GM23338 (cell line): ENCODE measurements at regions not wholly inside any gene's neighbourhood (a gene's known extent, or its start where the extent isn't known, plus 50 kb on each side); places are given as distances from the start of the nearest gene placed in this dataset.

Source experiments
- CREB1 ChIP-seq: fragments of 250-450 bp; sonication (Bioruptor Pico); IDR thresholded peaks from 2 replicates; pipeline ENCODE4 v1.5.0; 2020; ENCODE audit warnings: low read depth, mild to moderate bottlenecking, moderate library complexity
- EZH2 ChIP-seq: fragments of 200-600 bp; sonication (generic); IDR thresholded peaks from one replicate; pipeline ENCODE4 v1.8.0; 2017; ENCODE audit warnings: antibody characterized with exemption, mild to moderate bottlenecking, low read depth; ENCODE audit not compliant: unreplicated experiment
- EZH2phosphoT487 ChIP-seq: fragments of 200-600 bp; sonication (generic); IDR thresholded peaks from one replicate; pipeline ENCODE4 v1.8.1; 2018; ENCODE audit warnings: antibody characterized with exemption; ENCODE audit not compliant: unreplicated experiment
- JUNB ChIP-seq: IDR thresholded peaks from one replicate; pipeline ENCODE4 v1.6.1; 2016; ENCODE audit warnings: antibody characterized with exemption; ENCODE audit not compliant: unreplicated experiment
- NANOG ChIP-seq: IDR thresholded peaks from 2 replicates; pipeline ENCODE4 v1.6.1; 2016; ENCODE audit warnings: antibody characterized with exemption, borderline replicate concordance
- POLR2AphosphoS5 ChIP-seq: IDR thresholded peaks from 2 replicates; pipeline ENCODE4 v1.6.1; 2016; ENCODE audit warnings: antibody characterized with exemption, low read depth
- STAT1 ChIP-seq: IDR thresholded peaks from one replicate; pipeline ENCODE4 v1.6.1; 2016; ENCODE audit warnings: antibody characterized with exemption; ENCODE audit not compliant: unreplicated experiment
- ZNF114 ChIP-seq: fragments of 250-450 bp; sonication (Bioruptor Pico); IDR thresholded peaks from 2 replicates; pipeline ENCODE4 v1.5.0; 2020; ENCODE audit warnings: mild to moderate bottlenecking, moderate library complexity
- TF ChIP-seq, protein P1 (sequence below), 2 experiments: fragments of 200-600 bp in 1 of 2; sonication (generic) in 1 of 2; conservative IDR thresholded peaks; 2 replicates each; pipeline versions ENCODE4 v1.5.1 to v1.6.1; 2016 to 2017; ENCODE audit warnings: antibody characterized with exemption in 2 of 2, low read depth in 2 of 2, mild to moderate bottlenecking in 2 of 2, moderate library complexity in 1 of 2
- TF ChIP-seq, protein P2 (sequence below): IDR thresholded peaks from one replicate; pipeline ENCODE4 v1.6.1; 2018; ENCODE audit warnings: antibody characterized with exemption; ENCODE audit not compliant: unreplicated experiment
- TF ChIP-seq, protein P3 (sequence below): IDR thresholded peaks from 2 replicates; pipeline ENCODE4 v1.6.1; 2016; ENCODE audit warnings: antibody characterized with exemption
- TF ChIP-seq, protein P4 (sequence below): fragments of 250-450 bp; sonication (Bioruptor Pico); IDR thresholded peaks from 2 replicates; pipeline ENCODE4 v1.5.0; 2020; ENCODE audit warnings: mild to moderate bottlenecking, moderate library complexity

DNA sequence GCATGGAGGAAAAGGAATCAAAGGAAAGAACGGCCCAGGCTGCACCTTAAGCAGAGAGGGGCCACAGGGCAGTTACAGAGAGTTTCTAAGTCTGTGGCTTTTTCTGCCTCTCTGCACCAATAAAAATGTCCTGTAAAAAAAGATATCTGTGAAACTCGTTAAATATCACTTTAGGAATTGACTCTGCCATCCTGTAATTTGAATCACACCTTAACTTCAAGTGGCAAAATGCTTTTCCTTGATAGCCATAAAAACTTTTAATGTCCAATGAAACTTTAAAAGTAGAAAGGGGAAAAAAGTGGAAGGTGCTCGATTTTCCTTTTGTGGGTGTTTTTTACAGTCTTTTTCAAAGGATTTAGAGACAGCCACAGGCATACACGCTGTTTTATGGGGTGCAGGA is 255.7 kb downstream of the ARRDC4 start:
- TF ChIP-seq, protein P1, sequence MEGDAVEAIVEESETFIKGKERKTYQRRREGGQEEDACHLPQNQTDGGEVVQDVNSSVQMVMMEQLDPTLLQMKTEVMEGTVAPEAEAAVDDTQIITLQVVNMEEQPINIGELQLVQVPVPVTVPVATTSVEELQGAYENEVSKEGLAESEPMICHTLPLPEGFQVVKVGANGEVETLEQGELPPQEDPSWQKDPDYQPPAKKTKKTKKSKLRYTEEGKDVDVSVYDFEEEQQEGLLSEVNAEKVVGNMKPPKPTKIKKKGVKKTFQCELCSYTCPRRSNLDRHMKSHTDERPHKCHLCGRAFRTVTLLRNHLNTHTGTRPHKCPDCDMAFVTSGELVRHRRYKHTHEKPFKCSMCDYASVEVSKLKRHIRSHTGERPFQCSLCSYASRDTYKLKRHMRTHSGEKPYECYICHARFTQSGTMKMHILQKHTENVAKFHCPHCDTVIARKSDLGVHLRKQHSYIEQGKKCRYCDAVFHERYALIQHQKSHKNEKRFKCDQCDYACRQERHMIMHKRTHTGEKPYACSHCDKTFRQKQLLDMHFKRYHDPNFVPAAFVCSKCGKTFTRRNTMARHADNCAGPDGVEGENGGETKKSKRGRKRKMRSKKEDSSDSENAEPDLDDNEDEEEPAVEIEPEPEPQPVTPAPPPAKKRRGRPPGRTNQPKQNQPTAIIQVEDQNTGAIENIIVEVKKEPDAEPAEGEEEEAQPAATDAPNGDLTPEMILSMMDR (conservative IDR thresholded peaks at IDR 0.05; ENCODE audit: low read depth in 2 of 2): no peak
- TF ChIP-seq JUNB (no peak), EZH2 (no peak), CREB1 (no peak), POLR2AphosphoS5 (no peak), EZH2phosphoT487 (no peak), STAT1 (no peak), ZNF114 (CRISPR knock-in tag) (no peak), NANOG (no peak)
- TF ChIP-seq, protein P2, sequence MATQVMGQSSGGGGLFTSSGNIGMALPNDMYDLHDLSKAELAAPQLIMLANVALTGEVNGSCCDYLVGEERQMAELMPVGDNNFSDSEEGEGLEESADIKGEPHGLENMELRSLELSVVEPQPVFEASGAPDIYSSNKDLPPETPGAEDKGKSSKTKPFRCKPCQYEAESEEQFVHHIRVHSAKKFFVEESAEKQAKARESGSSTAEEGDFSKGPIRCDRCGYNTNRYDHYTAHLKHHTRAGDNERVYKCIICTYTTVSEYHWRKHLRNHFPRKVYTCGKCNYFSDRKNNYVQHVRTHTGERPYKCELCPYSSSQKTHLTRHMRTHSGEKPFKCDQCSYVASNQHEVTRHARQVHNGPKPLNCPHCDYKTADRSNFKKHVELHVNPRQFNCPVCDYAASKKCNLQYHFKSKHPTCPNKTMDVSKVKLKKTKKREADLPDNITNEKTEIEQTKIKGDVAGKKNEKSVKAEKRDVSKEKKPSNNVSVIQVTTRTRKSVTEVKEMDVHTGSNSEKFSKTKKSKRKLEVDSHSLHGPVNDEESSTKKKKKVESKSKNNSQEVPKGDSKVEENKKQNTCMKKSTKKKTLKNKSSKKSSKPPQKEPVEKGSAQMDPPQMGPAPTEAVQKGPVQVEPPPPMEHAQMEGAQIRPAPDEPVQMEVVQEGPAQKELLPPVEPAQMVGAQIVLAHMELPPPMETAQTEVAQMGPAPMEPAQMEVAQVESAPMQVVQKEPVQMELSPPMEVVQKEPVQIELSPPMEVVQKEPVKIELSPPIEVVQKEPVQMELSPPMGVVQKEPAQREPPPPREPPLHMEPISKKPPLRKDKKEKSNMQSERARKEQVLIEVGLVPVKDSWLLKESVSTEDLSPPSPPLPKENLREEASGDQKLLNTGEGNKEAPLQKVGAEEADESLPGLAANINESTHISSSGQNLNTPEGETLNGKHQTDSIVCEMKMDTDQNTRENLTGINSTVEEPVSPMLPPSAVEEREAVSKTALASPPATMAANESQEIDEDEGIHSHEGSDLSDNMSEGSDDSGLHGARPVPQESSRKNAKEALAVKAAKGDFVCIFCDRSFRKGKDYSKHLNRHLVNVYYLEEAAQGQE: no peak
- TF ChIP-seq, protein P3, sequence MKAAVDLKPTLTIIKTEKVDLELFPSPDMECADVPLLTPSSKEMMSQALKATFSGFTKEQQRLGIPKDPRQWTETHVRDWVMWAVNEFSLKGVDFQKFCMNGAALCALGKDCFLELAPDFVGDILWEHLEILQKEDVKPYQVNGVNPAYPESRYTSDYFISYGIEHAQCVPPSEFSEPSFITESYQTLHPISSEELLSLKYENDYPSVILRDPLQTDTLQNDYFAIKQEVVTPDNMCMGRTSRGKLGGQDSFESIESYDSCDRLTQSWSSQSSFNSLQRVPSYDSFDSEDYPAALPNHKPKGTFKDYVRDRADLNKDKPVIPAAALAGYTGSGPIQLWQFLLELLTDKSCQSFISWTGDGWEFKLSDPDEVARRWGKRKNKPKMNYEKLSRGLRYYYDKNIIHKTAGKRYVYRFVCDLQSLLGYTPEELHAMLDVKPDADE: no peak
- TF ChIP-seq, protein P4, sequence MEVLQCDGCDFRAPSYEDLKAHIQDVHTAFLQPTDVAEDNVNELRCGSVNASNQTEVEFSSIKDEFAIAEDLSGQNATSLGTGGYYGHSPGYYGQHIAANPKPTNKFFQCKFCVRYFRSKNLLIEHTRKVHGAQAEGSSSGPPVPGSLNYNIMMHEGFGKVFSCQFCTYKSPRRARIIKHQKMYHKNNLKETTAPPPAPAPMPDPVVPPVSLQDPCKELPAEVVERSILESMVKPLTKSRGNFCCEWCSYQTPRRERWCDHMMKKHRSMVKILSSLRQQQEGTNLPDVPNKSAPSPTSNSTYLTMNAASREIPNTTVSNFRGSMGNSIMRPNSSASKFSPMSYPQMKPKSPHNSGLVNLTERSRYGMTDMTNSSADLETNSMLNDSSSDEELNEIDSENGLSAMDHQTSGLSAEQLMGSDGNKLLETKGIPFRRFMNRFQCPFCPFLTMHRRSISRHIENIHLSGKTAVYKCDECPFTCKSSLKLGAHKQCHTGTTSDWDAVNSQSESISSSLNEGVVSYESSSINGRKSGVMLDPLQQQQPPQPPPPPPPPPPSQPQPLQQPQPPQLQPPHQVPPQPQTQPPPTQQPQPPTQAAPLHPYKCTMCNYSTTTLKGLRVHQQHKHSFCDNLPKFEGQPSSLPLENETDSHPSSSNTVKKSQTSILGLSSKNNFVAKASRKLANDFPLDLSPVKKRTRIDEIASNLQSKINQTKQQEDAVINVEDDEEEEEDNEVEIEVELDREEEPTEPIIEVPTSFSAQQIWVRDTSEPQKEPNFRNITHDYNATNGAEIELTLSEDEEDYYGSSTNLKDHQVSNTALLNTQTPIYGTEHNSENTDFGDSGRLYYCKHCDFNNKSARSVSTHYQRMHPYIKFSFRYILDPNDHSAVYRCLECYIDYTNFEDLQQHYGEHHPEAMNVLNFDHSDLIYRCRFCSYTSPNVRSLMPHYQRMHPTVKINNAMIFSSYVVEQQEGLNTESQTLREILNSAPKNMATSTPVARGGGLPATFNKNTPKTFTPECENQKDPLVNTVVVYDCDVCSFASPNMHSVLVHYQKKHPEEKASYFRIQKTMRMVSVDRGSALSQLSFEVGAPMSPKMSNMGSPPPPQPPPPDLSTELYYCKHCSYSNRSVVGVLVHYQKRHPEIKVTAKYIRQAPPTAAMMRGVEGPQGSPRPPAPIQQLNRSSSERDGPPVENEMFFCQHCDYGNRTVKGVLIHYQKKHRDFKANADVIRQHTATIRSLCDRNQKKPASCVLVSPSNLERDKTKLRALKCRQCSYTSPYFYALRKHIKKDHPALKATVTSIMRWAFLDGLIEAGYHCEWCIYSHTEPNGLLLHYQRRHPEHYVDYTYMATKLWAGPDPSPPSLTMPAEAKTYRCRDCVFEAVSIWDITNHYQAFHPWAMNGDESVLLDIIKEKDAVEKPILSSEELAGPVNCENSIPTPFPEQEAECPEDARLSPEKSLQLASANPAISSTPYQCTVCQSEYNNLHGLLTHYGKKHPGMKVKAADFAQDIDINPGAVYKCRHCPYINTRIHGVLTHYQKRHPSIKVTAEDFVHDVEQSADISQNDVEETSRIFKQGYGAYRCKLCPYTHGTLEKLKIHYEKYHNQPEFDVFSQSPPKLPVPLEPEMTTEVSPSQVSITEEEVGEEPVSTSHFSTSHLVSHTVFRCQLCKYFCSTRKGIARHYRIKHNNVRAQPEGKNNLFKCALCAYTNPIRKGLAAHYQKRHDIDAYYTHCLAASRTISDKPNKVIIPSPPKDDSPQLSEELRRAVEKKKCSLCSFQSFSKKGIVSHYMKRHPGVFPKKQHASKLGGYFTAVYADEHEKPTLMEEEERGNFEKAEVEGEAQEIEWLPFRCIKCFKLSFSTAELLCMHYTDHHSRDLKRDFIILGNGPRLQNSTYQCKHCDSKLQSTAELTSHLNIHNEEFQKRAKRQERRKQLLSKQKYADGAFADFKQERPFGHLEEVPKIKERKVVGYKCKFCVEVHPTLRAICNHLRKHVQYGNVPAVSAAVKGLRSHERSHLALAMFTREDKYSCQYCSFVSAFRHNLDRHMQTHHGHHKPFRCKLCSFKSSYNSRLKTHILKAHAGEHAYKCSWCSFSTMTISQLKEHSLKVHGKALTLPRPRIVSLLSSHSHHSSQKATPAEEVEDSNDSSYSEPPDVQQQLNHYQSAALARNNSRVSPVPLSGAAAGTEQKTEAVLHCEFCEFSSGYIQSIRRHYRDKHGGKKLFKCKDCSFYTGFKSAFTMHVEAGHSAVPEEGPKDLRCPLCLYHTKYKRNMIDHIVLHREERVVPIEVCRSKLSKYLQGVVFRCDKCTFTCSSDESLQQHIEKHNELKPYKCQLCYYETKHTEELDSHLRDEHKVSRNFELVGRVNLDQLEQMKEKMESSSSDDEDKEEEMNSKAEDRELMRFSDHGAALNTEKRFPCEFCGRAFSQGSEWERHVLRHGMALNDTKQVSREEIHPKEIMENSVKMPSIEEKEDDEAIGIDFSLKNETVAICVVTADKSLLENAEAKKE (CRISPR knock-in tag): no peak
